HPDE6-E6E7 (cell line): ENCODE measurements at regions not wholly inside any gene's neighbourhood (a gene's known extent, or its start where the extent isn't known, plus 50 kb on each side); places are given as distances from the start of the nearest gene placed in this dataset.
A peak's percentile ranks its signal among the peaks of the same experiment; 100 is the strongest.

Experiments used
- DNase-seq: peaks from one replicate; pipeline ENCODE4 v3.0.0; 2011; ENCODE audit warnings: missing footprints; ENCODE audit errors: extremely low spot score

DNA sequence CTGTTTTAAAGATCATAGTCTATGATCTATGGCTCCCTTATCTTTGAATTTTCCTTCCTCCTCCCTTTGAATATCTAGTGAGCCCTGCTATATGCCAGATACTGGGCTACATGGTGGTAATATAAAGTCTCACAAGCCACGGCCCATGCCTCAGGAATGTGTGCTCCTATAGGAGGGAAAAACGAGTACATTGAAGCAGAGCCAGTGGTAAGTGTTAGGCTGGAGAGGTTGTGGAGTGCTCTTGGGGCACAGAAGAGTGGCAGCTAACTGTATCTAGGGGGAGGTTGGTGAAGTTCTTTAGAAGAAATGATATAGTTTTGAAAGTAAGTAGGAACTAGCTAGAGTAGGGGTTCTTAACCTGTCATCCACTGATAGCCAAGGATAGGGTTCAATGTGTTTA lies 105.8 kb upstream of the PMFBP1 start:
- DNase-seq, result no peak

GRCh38 chr16:72271699-72272240 lies 99.8 kb upstream of the PMFBP1 start:
- DNase-seq, result no peak

- DNase-seq, result no peak
These were observed 98.6 kb upstream of the PMFBP1 start for GRCh38 chr16:72270531-72270930.

DNA sequence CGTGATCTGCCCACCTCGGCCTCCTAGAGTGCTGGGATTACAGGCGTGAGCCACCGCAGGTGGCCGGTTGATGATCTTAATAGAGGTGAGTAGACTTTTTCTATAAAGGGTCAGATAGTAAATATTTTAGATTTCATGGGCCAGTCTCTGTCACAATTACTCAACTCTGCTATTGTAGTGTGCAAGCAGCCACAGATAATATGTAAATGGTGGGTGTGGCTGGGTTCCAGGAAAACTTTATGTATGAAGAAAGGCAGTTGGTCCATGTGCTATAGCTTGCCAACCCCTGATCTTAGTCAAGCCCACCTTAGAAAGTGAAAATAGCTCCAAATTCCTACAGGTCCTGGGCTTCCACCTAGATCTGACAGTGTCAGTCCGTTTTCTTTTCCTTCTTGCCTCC lies 94.9 kb upstream of the PMFBP1 start:
- no peak for DNase-seq

- no peak for DNase-seq
These were observed 92.8 kb upstream of the PMFBP1 start for GRCh38 chr16:72264771-72265170.

DNA sequence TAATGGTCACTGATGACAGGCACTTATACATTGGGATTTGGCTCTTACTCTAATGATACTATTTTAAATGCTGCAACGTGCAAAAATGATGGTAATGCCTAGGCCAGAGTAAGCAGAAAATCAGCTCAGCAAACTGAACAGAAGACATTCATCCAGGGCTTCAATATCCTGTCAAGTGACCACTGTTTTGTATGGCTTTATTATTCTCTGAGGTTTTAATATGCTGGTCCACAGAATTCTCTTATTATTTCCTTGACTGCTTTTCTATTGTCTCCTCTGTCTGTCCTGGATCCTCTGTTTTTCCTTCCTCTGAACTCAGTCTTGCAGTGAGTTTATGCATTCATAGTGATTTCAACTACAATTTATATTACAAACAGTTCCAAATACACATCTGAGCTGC lies 90.8 kb upstream of the PMFBP1 start:
- DNase-seq, result no peak

DNA sequence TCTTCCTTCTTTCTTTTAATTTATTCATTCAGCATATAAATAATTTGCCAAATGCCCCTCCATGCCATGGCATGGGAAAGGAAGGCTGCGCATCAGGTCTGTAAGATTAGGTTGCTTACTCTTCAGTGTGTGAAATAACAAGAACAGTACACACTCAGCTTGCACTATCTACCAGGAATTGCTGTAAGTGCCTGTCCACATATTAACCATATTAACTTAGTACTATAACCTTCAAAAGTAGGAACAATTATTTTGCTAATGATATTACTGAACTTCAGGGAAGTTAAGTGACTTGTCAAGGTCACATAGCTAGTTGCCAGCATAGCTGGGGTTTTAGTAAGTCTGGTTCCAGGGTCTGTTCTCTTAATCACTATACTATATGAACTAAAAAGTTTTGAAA lies 89.2 kb upstream of the PMFBP1 start:
- no peak for DNase-seq

DNA sequence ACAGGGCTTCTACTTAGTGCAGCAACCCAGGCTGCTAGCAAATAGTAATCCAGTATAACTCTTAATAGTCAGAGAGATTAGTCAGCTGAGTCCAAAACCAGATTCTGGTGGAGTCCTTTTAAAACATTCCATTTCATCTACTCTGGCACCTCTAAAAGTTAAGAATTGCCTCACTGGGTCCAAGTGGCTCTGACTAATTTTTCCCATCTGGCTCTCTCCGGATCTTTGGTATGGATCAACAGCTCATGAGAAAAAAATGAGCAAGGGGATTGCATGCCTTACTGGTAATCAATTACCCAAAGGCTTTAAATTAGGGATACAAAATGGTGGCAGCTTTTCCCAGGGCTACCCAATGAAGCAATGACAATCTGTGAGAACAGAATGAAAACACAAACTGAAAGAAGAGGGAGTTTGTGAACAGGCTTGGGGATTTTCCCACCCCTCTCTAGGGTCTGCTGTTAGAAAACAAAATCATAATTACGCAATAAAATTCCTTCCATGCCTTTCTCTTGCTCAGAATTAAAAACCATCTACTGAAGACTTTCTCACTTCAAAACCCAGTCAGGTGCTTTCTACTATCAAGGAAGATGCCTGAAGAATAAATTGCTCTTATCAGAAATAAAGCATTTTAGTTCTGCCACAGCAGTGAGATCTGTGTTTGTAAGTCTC lies 84.6 kb upstream of the PMFBP1 start:
- no peak for DNase-seq

DNA sequence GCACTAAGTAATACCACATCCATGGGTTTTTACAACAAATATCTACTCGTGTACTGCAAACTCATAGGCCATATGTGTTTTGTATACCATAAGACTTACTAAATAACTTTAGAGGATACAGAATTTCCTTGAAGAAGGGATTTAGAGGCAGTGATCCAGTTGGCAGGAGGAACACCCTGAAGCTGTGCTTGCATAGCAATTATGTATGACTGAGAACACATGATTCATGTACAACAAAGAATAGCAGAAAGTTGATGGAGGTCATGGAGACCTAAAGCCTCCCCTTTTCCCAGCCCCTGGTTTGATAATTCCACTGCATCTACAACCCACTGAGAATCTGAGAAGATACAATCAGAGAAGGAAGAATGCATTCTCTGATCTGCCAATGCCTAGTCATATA lies 83.8 kb upstream of the PMFBP1 start:
- DNase-seq, result no peak

- no peak for DNase-seq
These were observed 75.9 kb upstream of the PMFBP1 start for GRCh38 chr16:72247821-72248253.

GRCh38 chr16:72246423-72246822 lies 74.5 kb upstream of the PMFBP1 start:
- no peak for DNase-seq

GRCh38 chr16:72244853-72245252 lies 72.9 kb upstream of the PMFBP1 start:
- no peak for DNase-seq

GRCh38 chr16:72243621-72244020 lies 71.7 kb upstream of the PMFBP1 start:
- DNase-seq, result no peak

- no peak for DNase-seq
These were observed 70.8 kb upstream of the PMFBP1 start for GRCh38 chr16:72242757-72243156.

DNA sequence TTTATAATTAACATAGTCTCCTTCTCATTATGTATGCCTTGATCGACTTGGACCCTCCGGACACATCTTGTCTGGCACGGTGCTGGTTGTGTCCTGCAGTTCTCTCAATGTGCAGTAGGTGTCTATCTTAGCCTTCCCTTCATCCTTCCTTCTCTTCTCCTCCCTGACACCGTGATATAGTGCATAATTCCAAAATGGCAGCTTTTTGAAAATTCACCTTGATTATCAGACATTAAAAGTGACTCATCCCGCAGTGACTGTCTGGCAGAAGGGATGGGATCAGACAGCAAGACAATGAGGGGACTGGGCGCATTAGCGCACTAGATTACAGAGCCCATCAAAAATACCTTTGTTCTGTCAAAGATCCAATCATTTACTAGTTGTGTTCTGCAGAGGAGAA lies 70.0 kb upstream of the PMFBP1 start:
- DNase-seq, result peak; percentile 38

DNA sequence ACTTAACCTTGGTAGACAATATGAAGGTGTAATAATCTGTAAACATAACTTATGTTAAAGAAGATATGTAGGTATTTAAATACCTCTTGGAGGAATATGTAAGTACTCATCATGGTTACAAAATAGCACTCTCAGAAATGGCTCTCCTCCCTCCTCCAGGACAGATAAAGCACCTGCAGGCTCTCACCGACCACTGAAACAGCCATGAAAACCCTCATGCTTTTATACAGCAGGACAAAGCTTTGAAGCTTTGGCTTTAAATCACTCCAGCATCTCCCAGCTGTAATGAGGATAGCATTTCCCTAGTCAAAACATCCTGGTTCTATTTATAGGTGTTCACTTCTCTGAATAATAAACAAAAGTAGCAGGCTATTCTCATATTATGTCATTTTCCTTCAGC lies 69.1 kb upstream of the PMFBP1 start:
- no peak for DNase-seq

DNA sequence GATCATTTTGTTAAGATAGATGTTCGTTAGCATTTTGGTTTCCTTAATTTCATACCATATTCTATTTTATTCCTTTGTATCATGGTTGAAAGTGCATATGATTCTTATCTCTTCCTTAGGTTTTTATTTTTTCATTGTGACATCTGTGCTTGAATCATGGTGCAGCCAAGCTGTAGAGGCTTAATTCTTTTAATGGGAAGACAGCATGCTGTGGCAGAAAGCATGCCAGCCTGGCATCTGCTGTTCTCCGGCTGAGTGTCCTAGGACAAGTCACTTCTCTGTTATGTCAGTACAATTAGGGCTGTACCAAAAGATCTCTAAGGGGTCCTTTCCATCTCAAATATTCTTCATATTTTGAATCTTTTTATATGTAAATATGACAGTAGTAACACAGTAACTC lies 68.5 kb upstream of the PMFBP1 start:
- no peak for DNase-seq

GRCh38 chr16:72236866-72237265 lies 64.9 kb upstream of the PMFBP1 start:
- no peak for DNase-seq

GRCh38 chr16:72234387-72234786 lies 62.4 kb upstream of the PMFBP1 start:
- no peak for DNase-seq

- DNase-seq, result no peak
These were observed 56.1 kb upstream of the PMFBP1 start for GRCh38 chr16:72228014-72228413.

- no peak for DNase-seq
These were observed 54.2 kb upstream of the PMFBP1 start for GRCh38 chr16:72226136-72226535.

GRCh38 chr16:72224260-72224768 lies 52.4 kb upstream of the PMFBP1 start:
- no peak for DNase-seq

GRCh38 chr16:72222503-72222902 lies 50.5 kb upstream of the PMFBP1 start:
- DNase-seq, result no peak
